H1 (cell line): ENCODE measurements at regions not wholly inside any gene's neighbourhood (a gene's known extent, or its start where the extent isn't known, plus 50 kb on each side); places are given as distances from the start of the nearest gene placed in this dataset.

Experiments
- CTCF ChIA-PET: fragments of 300-600 bp; sonication (Branson Sonifier 250); formaldehyde crosslinking; loops from one replicate; lab custom pipeline; 2021; ENCODE audit not compliant: partially characterized antibody; lab: Charles Lee
- POLR2A ChIA-PET: fragments of 300-600 bp; sonication (Branson Sonifier 250); formaldehyde crosslinking; loops from one replicate; lab custom pipeline; 2021; ENCODE audit warnings: inconsistent platforms; ENCODE audit not compliant: partially characterized antibody; lab: Charles Lee
- DNase-seq, 2 experiments: peaks; one replicate each; pipeline versions ENCODE4 v3.0.0 to v3.0.0-alpha.2; 2010 to 2022; ENCODE audit warnings: low spot score in 2 of 2, low read depth in 1 of 2, mixed read lengths in 1 of 2
- FAIRE-seq: peaks from 2 replicates; lab custom pipeline; 2011; peaks lifted over from hg19 to GRCh38; lab: Jason Lieb, UNC
- H2AFZ ChIP-seq: 2 replicates; pipeline ENCODE4 v1.8.1; 2012; ENCODE audit warnings: low read length, inconsistent platforms
- H2AK5ac ChIP-seq: 2 replicates; pipeline ENCODE4 v1.6.1; 2013; ENCODE audit warnings: low read depth, low read length
- H2BK120ac ChIP-seq: replicated peaks from 2 replicates; pipeline ENCODE3; 2013; ENCODE audit warnings: low read depth, low read length, inconsistent platforms
- H2BK12ac ChIP-seq: 2 replicates; pipeline ENCODE4 v1.6.1; 2013; ENCODE audit warnings: low read depth, low read length
- H2BK15ac ChIP-seq: 2 replicates; pipeline ENCODE4 v1.6.1; 2013; ENCODE audit warnings: low read length
- H2BK20ac ChIP-seq: 2 replicates; pipeline ENCODE4 v1.6.1; 2013; ENCODE audit warnings: low read length
- H2BK5ac ChIP-seq: 2 replicates; pipeline ENCODE4 v1.6.1; 2013; ENCODE audit warnings: low read depth, low read length
- H3K14ac ChIP-seq: 2 replicates; pipeline ENCODE4 v1.6.1; 2013; ENCODE audit warnings: inconsistent platforms; ENCODE audit not compliant: insufficient read length
- H3K18ac ChIP-seq: 2 replicates; pipeline ENCODE4 v1.6.1; 2013; ENCODE audit warnings: low read length; ENCODE audit errors: extremely low read depth
- H3K23ac ChIP-seq: 2 replicates; pipeline ENCODE4 v1.6.1; 2013; ENCODE audit warnings: inconsistent platforms; ENCODE audit not compliant: insufficient read length
- H3K23me2 ChIP-seq: 2 replicates; pipeline ENCODE4 v1.6.1; 2013; ENCODE audit warnings: low read depth, low read length
- H3K27ac ChIP-seq: 2 replicates; pipeline ENCODE4 v1.6.1; 2011; ENCODE audit warnings: low read depth, low read length, inconsistent platforms
- H3K27me3 ChIP-seq, 4 experiments: replicated peaks in 1 of 4; 1 replicate in 1 of 4; 2 replicates in 3 of 4; pipeline versions ENCODE4 v1.6.1 to v1.8.1; 2011 to 2013; ENCODE audit warnings: low read length in 3 of 4, mild to moderate bottlenecking in 3 of 4, inconsistent platforms in 2 of 4, mixed read lengths in 2 of 4, moderate library complexity in 1 of 4; ENCODE audit not compliant: control insufficient read depth in 3 of 4, insufficient read depth in 3 of 4; ENCODE audit errors: extremely low read depth in 1 of 4
- H3K36me3 ChIP-seq, 4 experiments: 2 replicates each; pipeline versions ENCODE4 v1.6.1 to v1.8.1; 2011 to 2013; ENCODE audit warnings: mild to moderate bottlenecking in 4 of 4, low read length in 3 of 4, moderate library complexity in 2 of 4, control low read depth in 1 of 4, inconsistent platforms in 1 of 4; ENCODE audit not compliant: insufficient read depth in 4 of 4, control insufficient read depth in 2 of 4
- H3K4ac ChIP-seq: replicated peaks from 2 replicates; pipeline ENCODE3; 2013; ENCODE audit warnings: low read length, low read depth, mixed read lengths, inconsistent platforms; ENCODE audit not compliant: insufficient read length
- H3K4me1 ChIP-seq, 4 experiments: replicated peaks in 1 of 4; 1 replicate in 1 of 4; 2 replicates in 3 of 4; pipeline versions ENCODE4 v1.6.1 to v1.8.1; 2011 to 2013; ENCODE audit warnings: low read length in 3 of 4, inconsistent platforms in 2 of 4, mixed read lengths in 1 of 4; ENCODE audit not compliant: insufficient read depth in 4 of 4, control insufficient read depth in 3 of 4
- H3K4me2 ChIP-seq, 2 experiments: 2 replicates each; pipeline versions ENCODE4 v1.6.1 to v1.8.1; 2011 to 2013; ENCODE audit warnings: low read depth in 2 of 2, low read length in 2 of 2, control low read depth in 1 of 2, inconsistent platforms in 1 of 2, mild to moderate bottlenecking in 1 of 2; ENCODE audit not compliant: insufficient read depth in 1 of 2
- H3K4me3 ChIP-seq, 4 experiments: fragments of 200-600, 300-600 bp in 1 of 4; sonication (generic), shearing (Covaris generic), sonication (Bioruptor Twin) in 1 of 4; 2 replicates each; pipeline versions ENCODE4 v1.5.1 to v1.8.1; 2011 to 2016; ENCODE audit warnings: low read length in 4 of 4, low read depth in 3 of 4, control low read depth in 2 of 4, inconsistent platforms in 2 of 4, mild to moderate bottlenecking in 2 of 4, mixed read lengths in 1 of 4, moderate library complexity in 1 of 4; ENCODE audit not compliant: insufficient read depth in 2 of 4; ENCODE audit errors: extremely low read depth in 1 of 4
- H3K56ac ChIP-seq: replicated peaks from 2 replicates; pipeline ENCODE3; 2013; ENCODE audit warnings: low read depth, mild to moderate bottlenecking, mixed read lengths, low read length, inconsistent platforms; ENCODE audit not compliant: insufficient read length
- H3K79me1 ChIP-seq: 2 replicates; pipeline ENCODE4 v1.6.1; 2013; ENCODE audit warnings: low read depth, low read length, control low read depth
- H3K79me2 ChIP-seq, 2 experiments: 2 replicates each; pipeline versions ENCODE4 v1.6.1 to v1.8.1; 2012 to 2013; ENCODE audit warnings: low read length in 2 of 2, mild to moderate bottlenecking in 2 of 2, inconsistent platforms in 1 of 2; ENCODE audit not compliant: insufficient read depth in 2 of 2, control insufficient read depth in 1 of 2
- H3K9ac ChIP-seq, 4 experiments: replicated peaks in 1 of 4; 1 replicate in 1 of 4; 2 replicates in 3 of 4; pipeline versions ENCODE4 v1.6.1 to v1.8.1; 2011 to 2013; ENCODE audit warnings: low read depth in 3 of 4, low read length in 3 of 4, control low read depth in 2 of 4, mild to moderate bottlenecking in 2 of 4, moderate library complexity in 2 of 4, inconsistent platforms in 1 of 4; ENCODE audit errors: extremely low read depth in 1 of 4
- H3K9me3 ChIP-seq, 2 experiments: 2 replicates each; pipeline versions ENCODE4 v1.6.1 to v1.8.1; 2012 to 2013; ENCODE audit warnings: mild to moderate bottlenecking in 2 of 2, moderate library complexity in 2 of 2, control low read depth in 1 of 2, inconsistent platforms in 1 of 2, low read depth in 1 of 2, low read length in 1 of 2, mixed read lengths in 1 of 2; ENCODE audit not compliant: insufficient read depth in 2 of 2
- H4K20me1 ChIP-seq, 2 experiments: replicated peaks in 1 of 2; 2 replicates each; pipeline versions ENCODE3 to v1.8.1; 2011 to 2013; ENCODE audit warnings: inconsistent platforms in 2 of 2, low read length in 2 of 2, mild to moderate bottlenecking in 1 of 2; ENCODE audit not compliant: insufficient read depth in 2 of 2, control insufficient read depth in 1 of 2
- H4K5ac ChIP-seq: 2 replicates; pipeline ENCODE4 v1.6.1; 2013; ENCODE audit warnings: low read length, low read depth, mixed read lengths, inconsistent platforms; ENCODE audit not compliant: insufficient read length
- H4K8ac ChIP-seq: 2 replicates; pipeline ENCODE4 v1.8.0; 2013; ENCODE audit warnings: mild to moderate bottlenecking, moderate library complexity, low read length, inconsistent platforms; ENCODE audit not compliant: insufficient read depth; ENCODE audit errors: extremely low read depth
- H4K91ac ChIP-seq: replicated peaks from 2 replicates; pipeline ENCODE3; 2013; ENCODE audit warnings: low read length, mixed read lengths, inconsistent platforms; ENCODE audit not compliant: insufficient read length
- ATF3 ChIP-seq: IDR thresholded peaks from 2 replicates; pipeline ENCODE4 v1.6.1; 2011; ENCODE audit warnings: low read depth, mild to moderate bottlenecking, low read length; ENCODE audit not compliant: insufficient read depth
- BACH1 ChIP-seq: IDR thresholded peaks from 2 replicates; pipeline ENCODE4 v1.6.1; 2012; ENCODE audit warnings: low read length, improper control_type of control experiment
- CHD2 ChIP-seq: IDR thresholded peaks from 2 replicates; pipeline ENCODE4 v1.6.1; 2012; ENCODE audit warnings: low read length, improper control_type of control experiment
- CTBP2 ChIP-seq: IDR thresholded peaks from 2 replicates; pipeline ENCODE4 v1.7.0; 2011; ENCODE audit warnings: borderline replicate concordance, mild to moderate bottlenecking, moderate library complexity, mixed read lengths, low read length; ENCODE audit not compliant: insufficient read depth, insufficient read length
- EGR1 ChIP-seq: IDR thresholded peaks from 2 replicates; pipeline ENCODE4 v1.6.1; 2011; ENCODE audit warnings: low read depth, low read length, borderline replicate concordance
- KDM1A ChIP-seq: fragments of 200-600, 300-600 bp; sonication (generic); IDR thresholded peaks from 2 replicates; pipeline ENCODE4 v1.7.1; 2016; ENCODE audit warnings: mild to moderate bottlenecking, low read length, borderline replicate concordance
- MAFK ChIP-seq: IDR thresholded peaks from 2 replicates; pipeline ENCODE4 v1.6.1; 2012; ENCODE audit warnings: low read depth, mild to moderate bottlenecking, improper control_type of control experiment, low read length
- RNF2 ChIP-seq: fragments of 200-900, 300-1000 bp; sonication (generic); IDR thresholded peaks from 2 replicates; pipeline ENCODE4 v1.7.1; 2016; ENCODE audit warnings: borderline replicate concordance, low read depth, mild to moderate bottlenecking, antibody characterized with exemption, low read length; ENCODE audit not compliant: poor library complexity, severe bottlenecking; ENCODE audit errors: missing control alignments
- SIN3A ChIP-seq, 2 experiments: IDR thresholded peaks in 1 of 2; conservative IDR thresholded peaks in 1 of 2; 2 replicates each; pipeline ENCODE4 v1.6.1; 2011 to 2012; ENCODE audit warnings: low read length in 2 of 2, improper control_type of control experiment in 1 of 2, low read depth in 1 of 2, mild to moderate bottlenecking in 1 of 2
- SIX5 ChIP-seq: IDR thresholded peaks from 2 replicates; pipeline ENCODE4 v1.6.1; 2011; ENCODE audit warnings: mild to moderate bottlenecking, low read depth, low read length
- SP2 ChIP-seq: IDR thresholded peaks from 2 replicates; pipeline ENCODE4 v1.6.1; 2012; ENCODE audit warnings: mild to moderate bottlenecking, low read length, inconsistent platforms
- WGBS, 2 experiments: shearing (Covaris generic) in 1 of 2; methylation state at CpG; one replicate each; pipeline versions ENCODE4 v1.1.6 to v1.1.7; 2013 to 2015; ENCODE audit warnings: low lambda C conversion rate in 2 of 2, mixed read lengths in 2 of 2, inconsistent platforms in 1 of 2, low coverage in 1 of 2, missing lambda C conversion rate in 1 of 2; ENCODE audit not compliant: insufficient replicate concordance in 2 of 2, insufficient coverage in 1 of 2, insufficient read length in 1 of 2; ENCODE audit errors: extremely low coverage in 1 of 2, missing lambda C conversion rate in 1 of 2; 5-methylcytosine and 5-hydroxymethylcytosine counted together
- TF ChIP-seq, protein P1 (sequence below): IDR thresholded peaks from 2 replicates; pipeline ENCODE4 v1.6.1; 2011; ENCODE audit warnings: low read length, improper control_type of control experiment

- ChIA-PET POLR2A (interaction anchor here (0.7 kb wide), 1 partner anchor 101 kb away, joined by 3 read pairs; the partner anchor contains the start of gene RAP1B), CTCF (interaction anchor here (0.6 to 2.2 kb wide), 2 partner anchors 8 to 11 kb away, joined by 3 to 13 read pairs; no protein-coding TSS in a partner anchor)
- Histone ChIP-seq H3K23me2 (no peaks in the 10 kb centered on the region), H2BK5ac (no peak overlapping the region), H2AK5ac (no peak overlapping the region), H3K4ac (no peak overlapping the region), H3K18ac (no peak overlapping the region), H3K4me3 (no peak overlapping the region), H3K23ac (no peak overlapping the region), H2BK12ac (no peak overlapping the region), H3K79me1 (no peaks in the 10 kb centered on the region), H4K20me1 (no peaks in the 10 kb centered on the region), H4K91ac (no peak overlapping the region), H4K8ac (no peak overlapping the region), H3K27me3 (no peaks in the 10 kb centered on the region; a peak in 1 of 7 replicates), H2AFZ (no peak overlapping the region), H2BK120ac (no peak overlapping the region), H3K79me2 (no peaks in the 10 kb centered on the region), H2BK20ac (no peak overlapping the region), H3K27ac (no peak overlapping the region), H3K9ac (no peak overlapping the region), H3K4me2 (no peak overlapping the region), H2BK15ac (no peak overlapping the region), H3K9me3 (no peaks in the 10 kb centered on the region), H3K4me1 (no peaks in the 10 kb centered on the region), H3K56ac (no peak overlapping the region), H3K14ac (no peak overlapping the region), H4K5ac (no peak overlapping the region), H3K36me3 (no peaks in the 10 kb centered on the region)
- 83% methylated on average over 4 of the region's 4 CpGs; no CpG with 5 or more reads in 1 of the 2 experiments for WGBS, 2 experiments
- no peak for FAIRE-seq
- no peak for DNase-seq
- TF ChIP-seq KDM1A (no peak), MAFK (no peak), ATF3 (no peak), BACH1 (no peak), CHD2 (no peak), CTBP2 (no peak), SIN3A (conservative IDR thresholded peaks at IDR 0.05 in 1 of 2, IDR thresholded peaks at IDR 0.05 in 1 of 2; ENCODE audit: low read depth in 1 of 2, low read length in 2 of 2) (no peak), RNF2 (no peak), SIX5 (no peak), SP2 (no peak), EGR1 (no peak)
- TF ChIP-seq, protein P1, sequence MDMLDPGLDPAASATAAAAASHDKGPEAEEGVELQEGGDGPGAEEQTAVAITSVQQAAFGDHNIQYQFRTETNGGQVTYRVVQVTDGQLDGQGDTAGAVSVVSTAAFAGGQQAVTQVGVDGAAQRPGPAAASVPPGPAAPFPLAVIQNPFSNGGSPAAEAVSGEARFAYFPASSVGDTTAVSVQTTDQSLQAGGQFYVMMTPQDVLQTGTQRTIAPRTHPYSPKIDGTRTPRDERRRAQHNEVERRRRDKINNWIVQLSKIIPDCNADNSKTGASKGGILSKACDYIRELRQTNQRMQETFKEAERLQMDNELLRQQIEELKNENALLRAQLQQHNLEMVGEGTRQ: no peak
Measured at GRCh38 chr12:68509242-68509641, 101.5 kb upstream of the RAP1B start.
